HUES64 (cell line): ENCODE measurements at regions not wholly inside any gene's neighbourhood (a gene's known extent, or its start where the extent isn't known, plus 50 kb on each side); places are given as distances from the start of the nearest gene placed in this dataset.

ENCODE experiments used
- H3K27ac ChIP-seq: 2 replicates; pipeline ENCODE4 v1.7.0; 2013; ENCODE audit warnings: low read depth, low read length, inconsistent platforms
- H3K27me3 ChIP-seq: 2 replicates; pipeline ENCODE4 v1.6.1; 2013; ENCODE audit warnings: mild to moderate bottlenecking, low read length; ENCODE audit not compliant: insufficient read depth
- H3K36me3 ChIP-seq: 2 replicates; pipeline ENCODE4 v1.6.1; 2013; ENCODE audit warnings: mild to moderate bottlenecking, low read length; ENCODE audit not compliant: insufficient read depth
- H3K4me1 ChIP-seq: 2 replicates; pipeline ENCODE4 v1.6.1; 2013; ENCODE audit warnings: mild to moderate bottlenecking, low read length, moderate library complexity; ENCODE audit not compliant: insufficient read depth
- H3K4me3 ChIP-seq: 2 replicates; pipeline ENCODE4 v1.5.1; 2013; ENCODE audit warnings: mild to moderate bottlenecking, low read length, moderate library complexity
- H3K9ac ChIP-seq: 2 replicates; pipeline ENCODE4 v1.6.1; 2013; ENCODE audit warnings: mild to moderate bottlenecking, low read depth, low read length
- H3K9me3 ChIP-seq: 2 replicates; pipeline ENCODE4 v1.6.1; 2013; ENCODE audit warnings: low read depth, low read length; ENCODE audit not compliant: insufficient read depth
- WGBS: fragments of 150-250, 120-280 bp; methylation state at CpG from one replicate; pipeline ENCODE4 v1.1.7; 2013; ENCODE audit warnings: missing lambda C conversion rate; 5-methylcytosine and 5-hydroxymethylcytosine counted together

GRCh38 chr14:32027255-32027939 lies 49.7 kb upstream of the ARHGAP5 start:
- no peaks in the 10 kb centered on the region for H3K9me3 ChIP-seq
- H3K4me3 ChIP-seq, result no peak overlapping the region
- 96% methylated on average over 5 of the region's 5 CpGs for whole genome bisulfite sequencing
- no peaks in the 10 kb centered on the region for H3K27me3 ChIP-seq
- no peak overlapping the region for H3K9ac ChIP-seq
- H3K4me1 ChIP-seq, result no peaks in the 10 kb centered on the region
- H3K36me3 ChIP-seq, result no peaks in the 10 kb centered on the region
- no peak overlapping the region for H3K27ac ChIP-seq
